ENCODE measurements at regions not wholly inside any gene's neighbourhood (a gene's known extent, or its start where the extent isn't known, plus 50 kb on each side); places are given as distances from the start of the nearest gene placed in this dataset.

DNA sequence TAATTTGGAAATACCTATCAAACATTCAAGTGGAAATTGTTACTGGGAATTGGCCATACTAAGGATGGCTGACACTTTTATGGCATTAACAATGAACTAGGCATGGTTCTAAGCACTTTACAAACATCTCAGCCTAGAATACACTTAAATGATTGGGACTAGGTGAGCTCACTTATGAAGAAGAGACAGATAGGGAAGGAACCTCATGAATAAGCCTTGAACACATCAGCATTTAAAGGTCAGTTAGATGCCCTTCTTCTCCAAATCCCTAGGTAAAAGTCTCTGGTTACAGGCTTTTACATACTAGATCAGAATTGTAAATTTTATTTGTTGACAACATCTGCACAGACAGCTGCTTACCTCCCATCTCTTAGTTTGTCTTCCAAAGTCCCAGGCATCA is 488.6 kb downstream of the RMST start:
- H3K27ac ChIP-seq (ENCODE audit: low read depth, low read length, poor library complexity, severe bottlenecking), result no peak overlapping the region
- no peak overlapping the region for H3K9ac ChIP-seq (ENCODE audit: low read length)
- no peaks in the 10 kb centered on the region for H3K79me2 ChIP-seq (ENCODE audit: insufficient read depth, low read length)
- H4K20me1 ChIP-seq (ENCODE audit: insufficient read depth, low read length), result no peaks in the 10 kb centered on the region
- H3K4me2 ChIP-seq (ENCODE audit: low read length), result no peak overlapping the region
- no peak overlapping the region for H2AFZ ChIP-seq (ENCODE audit: low read length)
- no peaks in the 10 kb centered on the region for H3K27me3 ChIP-seq (ENCODE audit: insufficient read depth, low read length)
- H3K4me3 ChIP-seq (ENCODE audit: low read depth, low read length, poor library complexity, severe bottlenecking), result no peak overlapping the region
- H3K4me1 ChIP-seq (ENCODE audit: insufficient read depth, low read length, severe bottlenecking), result no peaks in the 10 kb centered on the region
- TF ChIP-seq, protein P1, sequence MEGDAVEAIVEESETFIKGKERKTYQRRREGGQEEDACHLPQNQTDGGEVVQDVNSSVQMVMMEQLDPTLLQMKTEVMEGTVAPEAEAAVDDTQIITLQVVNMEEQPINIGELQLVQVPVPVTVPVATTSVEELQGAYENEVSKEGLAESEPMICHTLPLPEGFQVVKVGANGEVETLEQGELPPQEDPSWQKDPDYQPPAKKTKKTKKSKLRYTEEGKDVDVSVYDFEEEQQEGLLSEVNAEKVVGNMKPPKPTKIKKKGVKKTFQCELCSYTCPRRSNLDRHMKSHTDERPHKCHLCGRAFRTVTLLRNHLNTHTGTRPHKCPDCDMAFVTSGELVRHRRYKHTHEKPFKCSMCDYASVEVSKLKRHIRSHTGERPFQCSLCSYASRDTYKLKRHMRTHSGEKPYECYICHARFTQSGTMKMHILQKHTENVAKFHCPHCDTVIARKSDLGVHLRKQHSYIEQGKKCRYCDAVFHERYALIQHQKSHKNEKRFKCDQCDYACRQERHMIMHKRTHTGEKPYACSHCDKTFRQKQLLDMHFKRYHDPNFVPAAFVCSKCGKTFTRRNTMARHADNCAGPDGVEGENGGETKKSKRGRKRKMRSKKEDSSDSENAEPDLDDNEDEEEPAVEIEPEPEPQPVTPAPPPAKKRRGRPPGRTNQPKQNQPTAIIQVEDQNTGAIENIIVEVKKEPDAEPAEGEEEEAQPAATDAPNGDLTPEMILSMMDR (IDR thresholded peaks at IDR 0.05; ENCODE audit: low read length), result no peak
- no peaks in the 10 kb centered on the region for H3K36me3 ChIP-seq (ENCODE audit: insufficient read depth, low read length)
- no peaks in the 10 kb centered on the region for H3K9me3 ChIP-seq (ENCODE audit: low read length)
- H3F3A ChIP-seq (ENCODE audit: insufficient read depth, low read length), result no peaks in the 10 kb centered on the region
- no peaks in the 10 kb centered on the region for H3K9me2 ChIP-seq (ENCODE audit: low read depth, low read length)

DNA sequence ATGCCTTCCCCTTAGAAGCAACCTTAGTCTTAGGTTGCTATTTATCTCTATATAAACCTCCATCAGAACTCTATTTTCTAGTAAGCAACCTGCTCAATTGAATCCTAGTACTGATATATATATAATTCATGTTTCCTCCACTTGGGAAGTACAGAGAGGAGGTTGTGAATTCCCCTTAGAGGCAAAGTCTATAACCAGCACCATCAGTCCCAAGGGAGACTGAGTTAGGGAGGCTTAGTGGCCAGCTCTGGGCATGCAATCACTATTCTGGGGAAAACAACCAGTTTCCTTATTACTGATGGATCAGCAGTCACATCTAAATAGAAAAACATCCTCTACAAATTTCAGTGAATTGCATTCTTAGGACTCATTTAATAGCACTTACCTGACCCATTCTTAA is 489.1 kb downstream of the RMST start:
- Histone ChIP-seq H3K9me2 (ENCODE audit: low read depth, low read length) (no peaks in the 10 kb centered on the region), H2AFZ (ENCODE audit: low read length) (no peak overlapping the region), H3F3A (ENCODE audit: insufficient read depth, low read length) (no peaks in the 10 kb centered on the region), H4K20me1 (ENCODE audit: insufficient read depth, low read length) (no peaks in the 10 kb centered on the region), H3K9me3 (ENCODE audit: low read length) (no peaks in the 10 kb centered on the region), H3K79me2 (ENCODE audit: insufficient read depth, low read length) (no peaks in the 10 kb centered on the region), H3K27ac (ENCODE audit: low read depth, low read length, poor library complexity, severe bottlenecking) (no peak overlapping the region), H3K4me3 (ENCODE audit: low read depth, low read length, poor library complexity, severe bottlenecking) (no peak overlapping the region), H3K9ac (ENCODE audit: low read length) (no peak overlapping the region), H3K27me3 (ENCODE audit: insufficient read depth, low read length) (no peaks in the 10 kb centered on the region), H3K36me3 (ENCODE audit: insufficient read depth, low read length) (no peaks in the 10 kb centered on the region), H3K4me2 (ENCODE audit: low read length) (no peak overlapping the region), H3K4me1 (ENCODE audit: insufficient read depth, low read length, severe bottlenecking) (no peaks in the 10 kb centered on the region)
- TF ChIP-seq, protein P1 (IDR thresholded peaks at IDR 0.05; ENCODE audit: low read length), result no peak
- no peak for TF ChIP-seq EZH2 (IDR thresholded peaks at IDR 0.05; ENCODE audit: borderline replicate concordance, low read length)

DNA sequence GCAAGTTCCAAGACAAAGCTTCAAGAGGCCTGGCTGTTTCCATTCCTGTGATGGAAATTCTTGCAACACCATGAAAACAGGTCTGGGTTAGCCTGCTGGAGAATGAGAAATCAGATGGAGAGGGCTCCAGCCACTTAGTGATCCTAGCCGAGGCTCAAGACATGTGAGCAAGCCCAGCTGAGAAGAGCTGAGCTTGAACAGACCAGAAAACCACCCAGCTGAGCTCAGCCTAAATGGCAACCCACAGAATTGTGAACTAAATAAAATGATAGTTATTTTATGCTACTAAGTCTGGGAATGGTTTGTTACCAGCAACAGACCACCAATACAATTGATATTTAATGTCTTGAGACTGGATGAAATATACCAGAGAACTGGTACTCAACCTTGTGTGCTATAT is 494.5 kb downstream of the RMST start:
- no peak overlapping the region for H3K9ac ChIP-seq (ENCODE audit: low read length)
- H3K36me3 ChIP-seq (ENCODE audit: insufficient read depth, low read length), result no peaks in the 10 kb centered on the region
- no peaks in the 10 kb centered on the region for H3K4me1 ChIP-seq (ENCODE audit: insufficient read depth, low read length, severe bottlenecking)
- H3K9me3 ChIP-seq (ENCODE audit: low read length), result no peaks in the 10 kb centered on the region
- no peak overlapping the region for H3K27ac ChIP-seq (ENCODE audit: low read depth, low read length, poor library complexity, severe bottlenecking)
- H3K4me3 ChIP-seq (ENCODE audit: low read depth, low read length, poor library complexity, severe bottlenecking), result no peak overlapping the region
- H3K9me2 ChIP-seq (ENCODE audit: low read depth, low read length), result no peaks in the 10 kb centered on the region
- no peaks in the 10 kb centered on the region for H3K79me2 ChIP-seq (ENCODE audit: insufficient read depth, low read length)
- H3K27me3 ChIP-seq (ENCODE audit: insufficient read depth, low read length), result no peaks in the 10 kb centered on the region
- no peak for TF ChIP-seq EZH2 (IDR thresholded peaks at IDR 0.05; ENCODE audit: borderline replicate concordance, low read length)
- TF ChIP-seq, protein P1 (IDR thresholded peaks at IDR 0.05; ENCODE audit: low read length), result no peak
- H3F3A ChIP-seq (ENCODE audit: insufficient read depth, low read length), result no peaks in the 10 kb centered on the region
- H4K20me1 ChIP-seq (ENCODE audit: insufficient read depth, low read length), result no peaks in the 10 kb centered on the region
- no peak overlapping the region for H3K4me2 ChIP-seq (ENCODE audit: low read length)
- H2AFZ ChIP-seq (ENCODE audit: low read length), result no peak overlapping the region
